CD8-positive, alpha-beta memory T cell (primary cell): ENCODE measurements at regions not wholly inside any gene's neighbourhood (a gene's known extent, or its start where the extent isn't known, plus 50 kb on each side); places are given as distances from the start of the nearest gene placed in this dataset.

ENCODE experiments used
- CTCF ChIA-PET: fragments of 350-600 bp; sonication (Branson Sonifier 250); formaldehyde crosslinking; loops from one replicate; lab custom pipeline; 2021; ENCODE audit warnings: antibody characterized with exemption; lab: Charles Lee
- POLR2A ChIA-PET: fragments of 350-600 bp; sonication (Branson Sonifier 250); formaldehyde crosslinking; loops from one replicate; lab custom pipeline; 2021; ENCODE audit warnings: antibody characterized with exemption; lab: Charles Lee
- DNase-seq, 5 donors: peaks; one replicate each; pipeline versions ENCODE4 v3.0.0 to v3.0.0-alpha.2; 2020 to 2022; ENCODE audit warnings: mixed read lengths in 1 of 5
- H3K27ac ChIP-seq: one replicate; pipeline ENCODE4 v1.7.0; 2013; ENCODE audit warnings: low read depth, mild to moderate bottlenecking, low read length, moderate library complexity
- H3K27me3 ChIP-seq: 2 replicates; pipeline ENCODE4 v1.7.0; 2013; ENCODE audit warnings: low read length, mild to moderate bottlenecking; ENCODE audit not compliant: insufficient read depth, poor library complexity, severe bottlenecking
- H3K36me3 ChIP-seq: 2 replicates; pipeline ENCODE4 v1.7.0; 2013; ENCODE audit warnings: mild to moderate bottlenecking, low read length, moderate library complexity; ENCODE audit not compliant: insufficient read depth
- H3K4me1 ChIP-seq: 2 replicates; pipeline ENCODE4 v1.7.0; 2013; ENCODE audit warnings: mild to moderate bottlenecking, low read length, moderate library complexity; ENCODE audit not compliant: insufficient read depth
- H3K4me3 ChIP-seq: 2 replicates; pipeline ENCODE4 v1.7.0; 2013; ENCODE audit warnings: mild to moderate bottlenecking, low read length
- H3K9me3 ChIP-seq: 2 replicates; pipeline ENCODE4 v1.7.0; 2013; ENCODE audit warnings: mild to moderate bottlenecking, low read length
- H3K27ac Mint-ChIP-seq, 8 donors: one replicate each; pipeline ENCODE4 v1.8.0; 2020 to 2021; ENCODE audit warnings: mixed read lengths in 8 of 8, mild to moderate bottlenecking in 6 of 8, inconsistent platforms in 3 of 8, moderate library complexity in 3 of 8
- H3K27me3 Mint-ChIP-seq, 2 donors: one replicate each; pipeline ENCODE4 v1.8.0; 2020 to 2021; ENCODE audit warnings: mixed read lengths in 2 of 2, mild to moderate bottlenecking in 1 of 2, moderate library complexity in 1 of 2
- H3K36me3 Mint-ChIP-seq, 3 donors: one replicate each; pipeline ENCODE4 v1.8.0; 2020 to 2021; ENCODE audit warnings: mixed read lengths in 3 of 3, inconsistent platforms in 1 of 3, mild to moderate bottlenecking in 1 of 3
- H3K4me1 Mint-ChIP-seq, 3 donors: one replicate each; pipeline ENCODE4 v1.8.0; 2020 to 2021; ENCODE audit warnings: mixed read lengths in 3 of 3, inconsistent platforms in 1 of 3, mild to moderate bottlenecking in 1 of 3
- H3K4me3 Mint-ChIP-seq, 7 donors: one replicate each; pipeline ENCODE4 v1.8.0; 2020 to 2021; ENCODE audit warnings: mixed read lengths in 7 of 7, mild to moderate bottlenecking in 6 of 7, moderate library complexity in 4 of 7, inconsistent platforms in 2 of 7
- H3K9me3 Mint-ChIP-seq, 5 donors: one replicate each; pipeline ENCODE4 v1.8.0; 2020 to 2022; ENCODE audit warnings: mixed read lengths in 5 of 5, mild to moderate bottlenecking in 3 of 5, moderate library complexity in 2 of 5, inconsistent platforms in 1 of 5

GRCh38 chr3:159584421-159584820 lies 404.2 kb upstream of the IL12A start:
- no peaks in the 10 kb centered on the region for H3K4me1 Mint-ChIP-seq
- Histone ChIP-seq H3K4me1 (no peaks in the 10 kb centered on the region), H3K27me3 (no peaks in the 10 kb centered on the region), H3K4me3 (no peak overlapping the region), H3K27ac (no peak overlapping the region), H3K9me3 (no peaks in the 10 kb centered on the region), H3K36me3 (no peaks in the 10 kb centered on the region)
- POLR2A ChIA-PET = no interaction called here
- H3K9me3 Mint-ChIP-seq = peaks cover 0 to 7% (median under 1%) of the 10 kb centered on the region in 5 donors
- CTCF ChIA-PET = no interaction called here
- no peak for DNase-seq
- H3K27me3 Mint-ChIP-seq = no peaks in the 10 kb centered on the region
- no peak overlapping the region for H3K4me3 Mint-ChIP-seq
- H3K36me3 Mint-ChIP-seq = no peaks in the 10 kb centered on the region
- no peak overlapping the region for H3K27ac Mint-ChIP-seq

DNA sequence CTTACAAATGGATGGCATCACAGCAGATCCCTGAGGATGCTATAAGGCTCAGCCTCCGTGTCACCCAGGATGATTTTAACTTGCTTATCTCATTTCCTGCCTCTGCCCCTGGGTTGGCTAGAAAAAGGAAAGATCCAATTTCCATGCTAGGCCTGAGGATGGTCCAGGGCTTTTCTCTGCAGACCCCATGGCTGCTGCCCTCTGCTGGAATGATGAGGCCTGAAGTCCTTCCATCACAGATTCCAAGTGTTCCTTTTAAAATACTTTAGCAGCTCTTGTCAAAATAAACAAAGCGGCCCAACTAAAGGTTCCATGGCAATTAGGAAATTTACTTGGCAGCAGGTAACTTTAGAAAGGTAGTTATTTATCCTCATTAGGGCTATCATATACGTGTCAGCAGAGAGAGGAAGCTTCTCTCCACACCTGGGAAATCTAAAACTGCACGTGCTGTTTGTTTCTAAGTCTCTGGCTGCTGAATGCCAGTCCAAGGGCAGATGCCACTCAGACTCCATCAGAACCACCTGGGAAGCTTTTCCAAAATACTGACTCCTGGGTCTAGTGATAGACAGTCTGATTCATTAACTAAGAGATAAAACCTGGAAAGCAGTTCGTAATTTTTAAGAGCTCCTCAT lies 401.9 kb upstream of the IL12A start:
- no peaks in the 10 kb centered on the region for H3K4me1 ChIP-seq
- CTCF ChIA-PET = no interaction called here
- Mint-ChIP-seq H3K27me3 (no peaks in the 10 kb centered on the region), H3K36me3 (no peaks in the 10 kb centered on the region), H3K4me1 (no peaks in the 10 kb centered on the region), H3K27ac (no peak overlapping the region), H3K4me3 (no peak overlapping the region), H3K9me3 (peaks cover 3 to 14% (median 10%) of the 10 kb centered on the region in 5 donors)
- H3K27ac ChIP-seq = no peak overlapping the region
- no peak overlapping the region for H3K4me3 ChIP-seq
- POLR2A ChIA-PET = no interaction called here
- H3K27me3 ChIP-seq = no peaks in the 10 kb centered on the region
- H3K9me3 ChIP-seq = no peaks in the 10 kb centered on the region
- no peaks in the 10 kb centered on the region for H3K36me3 ChIP-seq
- DNase-seq = no peak

DNA sequence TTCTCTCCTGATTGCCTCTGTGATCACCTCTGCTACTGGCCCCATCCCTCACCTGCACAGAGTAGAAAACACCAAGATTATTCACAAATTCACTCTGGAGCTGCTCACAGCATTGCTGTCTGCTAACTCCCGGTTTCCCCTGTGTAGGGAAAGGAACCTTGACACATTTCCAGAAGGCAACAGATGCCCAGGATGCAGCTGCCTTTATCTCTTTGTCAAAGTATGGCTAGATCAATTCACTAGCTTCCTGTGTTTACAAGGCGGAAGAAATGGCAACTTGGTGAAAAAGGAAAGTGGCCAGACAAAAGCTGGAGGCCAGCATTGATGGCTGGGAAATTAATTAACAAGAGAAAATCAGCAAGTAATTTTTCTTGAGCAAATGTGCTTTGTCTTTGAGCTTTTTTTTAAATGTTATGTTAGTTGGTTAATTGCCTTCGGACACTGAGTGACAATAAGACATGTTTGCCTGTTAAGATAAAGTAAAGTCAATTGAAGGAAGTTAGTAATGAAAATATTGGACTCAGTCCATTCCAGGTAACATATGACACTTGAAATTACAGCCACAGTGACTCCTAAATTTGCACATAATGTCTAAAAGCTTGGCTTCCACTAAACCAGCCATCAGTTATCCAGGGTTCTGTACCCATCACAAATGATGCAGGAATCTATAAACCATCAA lies 394.6 kb upstream of the IL12A start:
- no peak for DNase-seq
- Histone ChIP-seq H3K36me3 (no peaks in the 10 kb centered on the region), H3K4me3 (no peak overlapping the region), H3K4me1 (no peaks in the 10 kb centered on the region), H3K27me3 (no peaks in the 10 kb centered on the region), H3K9me3 (no peaks in the 10 kb centered on the region), H3K27ac (no peak overlapping the region)
- no peaks in the 10 kb centered on the region for H3K36me3 Mint-ChIP-seq
- no peak overlapping the region for H3K27ac Mint-ChIP-seq
- H3K27me3 Mint-ChIP-seq = no peaks in the 10 kb centered on the region
- POLR2A ChIA-PET = no interaction called here
- no peaks in the 10 kb centered on the region for H3K4me1 Mint-ChIP-seq
- CTCF ChIA-PET = no interaction called here
- H3K4me3 Mint-ChIP-seq = no peak overlapping the region
- peaks cover 7 to 37% (median 15%) of the 10 kb centered on the region in 5 donors for H3K9me3 Mint-ChIP-seq

GRCh38 chr3:159600291-159600690 lies 388.3 kb upstream of the IL12A start:
- Mint-ChIP-seq H3K27me3 (no peaks in the 10 kb centered on the region), H3K9me3 (peaks cover 4 to 26% (median 20%) of the 10 kb centered on the region in 5 donors), H3K36me3 (no peaks in the 10 kb centered on the region), H3K4me3 (no peak overlapping the region), H3K4me1 (no peaks in the 10 kb centered on the region), H3K27ac (no peak overlapping the region)
- H3K4me3 ChIP-seq = no peak overlapping the region
- ChIA-PET POLR2A (no interaction called here), CTCF (no interaction called here)
- H3K27me3 ChIP-seq = no peaks in the 10 kb centered on the region
- H3K27ac ChIP-seq = no peak overlapping the region
- H3K4me1 ChIP-seq = no peaks in the 10 kb centered on the region
- DNase-seq = no peak
- H3K9me3 ChIP-seq = peaks cover 3% of the 10 kb centered on the region
- no peaks in the 10 kb centered on the region for H3K36me3 ChIP-seq

DNA sequence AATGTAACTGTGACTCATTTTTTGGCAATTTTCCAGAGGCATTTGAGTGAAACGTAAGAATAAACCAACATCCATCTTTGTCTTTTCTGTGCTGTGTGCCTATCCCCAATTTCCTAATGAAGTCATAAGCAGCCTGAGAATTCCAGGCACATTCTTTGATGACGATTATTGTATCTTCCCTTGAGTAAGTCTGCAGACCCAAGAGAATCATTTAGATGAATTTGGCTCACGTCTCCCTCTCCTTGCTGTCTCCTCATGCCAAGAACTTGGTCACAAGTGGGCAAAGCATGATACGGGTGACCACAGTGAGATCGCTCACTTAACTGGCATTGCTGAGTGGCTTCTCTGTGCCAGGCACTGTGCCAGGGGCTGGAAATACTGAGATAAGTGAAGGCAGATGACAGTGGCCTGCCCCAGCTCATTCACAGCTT lies 384.5 kb upstream of the IL12A start:
- no peak overlapping the region for H3K4me3 ChIP-seq
- no peak overlapping the region for H3K4me3 Mint-ChIP-seq
- CTCF ChIA-PET = no interaction called here
- H3K27me3 Mint-ChIP-seq = no peaks in the 10 kb centered on the region
- H3K27ac Mint-ChIP-seq = no peak overlapping the region
- POLR2A ChIA-PET = no interaction called here
- no peaks in the 10 kb centered on the region for H3K36me3 ChIP-seq
- no peaks in the 10 kb centered on the region for H3K4me1 Mint-ChIP-seq
- H3K9me3 ChIP-seq = peaks cover 3% of the 10 kb centered on the region
- DNase-seq = no peak
- H3K9me3 Mint-ChIP-seq = peaks cover 0 to 15% (median 13%) of the 10 kb centered on the region in 5 donors
- H3K4me1 ChIP-seq = no peaks in the 10 kb centered on the region
- no peak overlapping the region for H3K27ac ChIP-seq
- H3K27me3 ChIP-seq = no peaks in the 10 kb centered on the region
- H3K36me3 Mint-ChIP-seq = no peaks in the 10 kb centered on the region

DNA sequence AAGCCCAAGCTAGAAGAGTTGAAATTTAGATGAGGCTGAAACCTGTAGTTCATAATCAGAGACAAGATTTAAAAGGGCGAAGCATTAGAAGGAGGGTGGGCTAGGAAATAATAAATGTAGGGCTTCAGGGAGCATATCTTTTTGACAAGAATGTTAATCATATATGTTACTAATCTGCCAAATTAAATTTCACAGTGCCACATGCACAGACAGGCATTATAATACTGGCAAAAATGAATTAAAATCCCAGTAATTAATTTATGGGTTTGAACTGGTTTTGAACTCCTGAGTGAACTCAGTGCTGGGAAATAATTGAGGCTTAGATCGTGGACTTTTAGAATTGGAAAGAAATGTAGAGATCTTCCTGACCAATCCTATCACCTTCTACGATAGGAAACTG lies 383.5 kb upstream of the IL12A start:
- Histone ChIP-seq H3K4me1 (no peaks in the 10 kb centered on the region), H3K4me3 (no peak overlapping the region), H3K36me3 (no peaks in the 10 kb centered on the region), H3K9me3 (peaks cover 1% of the 10 kb centered on the region), H3K27ac (no peak overlapping the region), H3K27me3 (no peaks in the 10 kb centered on the region)
- ChIA-PET POLR2A (no interaction called here), CTCF (no interaction called here)
- Mint-ChIP-seq H3K4me1 (no peaks in the 10 kb centered on the region), H3K36me3 (no peaks in the 10 kb centered on the region), H3K27ac (no peak overlapping the region), H3K9me3 (peaks cover 0 to 8% (median 4%) of the 10 kb centered on the region in 5 donors), H3K4me3 (no peak overlapping the region), H3K27me3 (no peaks in the 10 kb centered on the region)
- no peak for DNase-seq

GRCh38 chr3:159605776-159606175 lies 382.9 kb upstream of the IL12A start:
- Histone ChIP-seq H3K4me1 (no peaks in the 10 kb centered on the region), H3K9me3 (no peaks in the 10 kb centered on the region), H3K36me3 (no peaks in the 10 kb centered on the region), H3K4me3 (no peak overlapping the region), H3K27me3 (no peaks in the 10 kb centered on the region), H3K27ac (no peak overlapping the region)
- Mint-ChIP-seq H3K4me3 (no peak overlapping the region), H3K27me3 (no peaks in the 10 kb centered on the region), H3K4me1 (no peaks in the 10 kb centered on the region), H3K9me3 (peaks cover 0 to 7% (median under 1%) of the 10 kb centered on the region in 5 donors), H3K36me3 (no peaks in the 10 kb centered on the region), H3K27ac (no peak overlapping the region)
- ChIA-PET CTCF (no interaction called here), POLR2A (no interaction called here)
- DNase-seq = no peak

DNA sequence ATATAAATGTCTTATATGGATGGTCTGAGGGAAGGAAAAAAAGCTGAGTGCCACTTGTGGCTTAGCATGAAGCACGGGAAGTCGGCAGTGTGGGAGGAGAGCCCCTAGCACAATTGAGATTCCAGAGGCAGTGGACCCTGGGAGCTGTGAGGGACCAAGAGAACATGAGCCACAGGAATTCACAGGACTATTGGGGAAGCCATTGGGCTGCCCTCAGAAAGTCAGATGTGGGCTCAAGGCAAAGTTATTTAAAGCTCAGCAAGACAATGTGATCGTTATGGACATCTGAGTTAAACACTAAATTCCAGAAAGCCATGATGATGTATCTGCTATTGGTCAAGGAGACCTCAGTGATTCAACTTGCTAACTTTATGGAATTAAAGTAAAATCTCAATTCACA lies 380.8 kb upstream of the IL12A start:
- CTCF ChIA-PET = no interaction called here
- POLR2A ChIA-PET = no interaction called here
- H3K4me1 Mint-ChIP-seq = no peaks in the 10 kb centered on the region

More for the DNA sequence above, 380.8 kb upstream of the IL12A start:
- Histone ChIP-seq H3K27me3 (no peaks in the 10 kb centered on the region), H3K9me3 (no peaks in the 10 kb centered on the region), H3K27ac (no peak overlapping the region), H3K4me3 (no peak overlapping the region), H3K4me1 (no peaks in the 10 kb centered on the region), H3K36me3 (no peaks in the 10 kb centered on the region)
- no peak overlapping the region for H3K27ac Mint-ChIP-seq
- H3K27me3 Mint-ChIP-seq = no peaks in the 10 kb centered on the region
- H3K9me3 Mint-ChIP-seq = peaks cover 0 to 7% (median 0%) of the 10 kb centered on the region in 5 donors
- H3K4me3 Mint-ChIP-seq = no peak overlapping the region
- DNase-seq = no peak
- H3K36me3 Mint-ChIP-seq = no peaks in the 10 kb centered on the region
